K562 (cell line): ENCODE measurements at regions not wholly inside any gene's neighbourhood (a gene's known extent, or its start where the extent isn't known, plus 50 kb on each side); places are given as distances from the start of the nearest gene placed in this dataset.

Experiments used
- ATAC-seq: fragments of 200-7000 bp; cut with Tn5 transposase; 3 replicates; pipeline ENCODE4 v1.9.1; 2020; ENCODE audit warnings: moderate library complexity
- BruUV-seq: library from RNA; stranded (reverse); fragments of 400-500 nt; replicated peaks from 2 replicates; lab custom pipeline; 2021; lab: Mats Ljungman, UMichigan
- CTCF ChIA-PET: fragments of 300-600 bp; formaldehyde crosslinking; extraction: SDS; loops from one replicate; lab custom pipeline; 2021; ENCODE audit warnings: low intra/inter-chr PET ratio; lab: Yijun Ruan, JAX
- POLR2A ChIA-PET: fragments of 300-600, 350-650 bp; sonication (Branson Sonifier 250); formaldehyde crosslinking; extraction: SDS; loops from one replicate; lab custom pipeline; 2021; ENCODE audit warnings: antibody characterized with exemption, inconsistent platforms; lab: Yijun Ruan, JAX
- DNase-seq, 4 experiments: peaks; one replicate each; pipeline versions ENCODE4 v3.0.0 to v3.0.0-alpha.2; 2011 to 2018; ENCODE audit warnings: low spot score in 3 of 4, mixed read lengths in 3 of 4; ENCODE audit errors: extremely low read depth in 1 of 4
- FAIRE-seq: peaks from 2 replicates; lab custom pipeline; 2011; peaks lifted over from hg19 to GRCh38; lab: Jason Lieb, UNC
- H2AFZ ChIP-seq: 2 replicates; pipeline ENCODE4 v1.6.0; 2011; ENCODE audit warnings: low read depth, low read length, control low read depth, inconsistent platforms
- H3K27ac ChIP-seq: fragments of 200-600 bp; 3 replicates; pipeline ENCODE4 v1.8.0; 2011; ENCODE audit warnings: low read depth, mild to moderate bottlenecking, control low read depth, inconsistent platforms, low read length, moderate library complexity, mixed read lengths; ENCODE audit errors: extremely low read depth
- H3K27me3 ChIP-seq, 2 experiments: fragments of 300-600 bp in 1 of 2; 2 replicates in 1 of 2; 3 replicates in 1 of 2; pipeline versions ENCODE4 v1.6.0 to v1.8.0; 2011; ENCODE audit warnings: inconsistent platforms in 2 of 2, low read length in 2 of 2, mild to moderate bottlenecking in 1 of 2, mixed read lengths in 1 of 2, moderate library complexity in 1 of 2; ENCODE audit not compliant: control insufficient read depth in 2 of 2, insufficient read depth in 2 of 2
- H3K36me3 ChIP-seq: fragments of 300-600 bp; 3 replicates; pipeline ENCODE4 v1.8.0; 2011; ENCODE audit warnings: mild to moderate bottlenecking, low read length, inconsistent platforms; ENCODE audit not compliant: control insufficient read depth, insufficient read depth
- H3K4me1 ChIP-seq, 2 experiments: fragments of 200-600 bp in 1 of 2; replicated peaks in 1 of 2; 2 replicates in 1 of 2; 3 replicates in 1 of 2; pipeline versions ENCODE4 v1.5.1 to v1.8.0; 2011; ENCODE audit warnings: inconsistent platforms in 2 of 2, low read length in 2 of 2, mild to moderate bottlenecking in 1 of 2, mixed read lengths in 1 of 2, moderate library complexity in 1 of 2; ENCODE audit not compliant: control insufficient read depth in 2 of 2, insufficient read depth in 2 of 2
- H3K4me2 ChIP-seq: 2 replicates; pipeline ENCODE4 v1.6.1; 2011; ENCODE audit warnings: low read length, control low read depth, inconsistent platforms, mixed read lengths; ENCODE audit not compliant: insufficient read depth
- H3K4me3 ChIP-seq: fragments of 200-600 bp; sonication (generic), shearing (Covaris generic); 2 replicates; pipeline ENCODE4 v1.5.1; 2016; ENCODE audit warnings: control low read depth, inconsistent platforms
- H3K79me2 ChIP-seq: fragments of 200-600 bp; 3 replicates; pipeline ENCODE4 v1.8.0; 2011; ENCODE audit warnings: low read length, inconsistent platforms; ENCODE audit not compliant: control insufficient read depth, insufficient read depth
- H3K9ac ChIP-seq, 2 experiments: 2 replicates each; pipeline versions ENCODE4 v1.6.0 to v1.6.1; 2011; ENCODE audit warnings: low read depth in 2 of 2, low read length in 2 of 2, control low read depth in 1 of 2, inconsistent platforms in 1 of 2, mild to moderate bottlenecking in 1 of 2, mixed read lengths in 1 of 2; ENCODE audit not compliant: insufficient read depth in 1 of 2
- H3K9me1 ChIP-seq: one replicate; pipeline ENCODE4 v1.6.0; 2011; ENCODE audit warnings: inconsistent platforms, mild to moderate bottlenecking, low read length, moderate library complexity; ENCODE audit not compliant: control insufficient read depth, insufficient read depth
- H3K9me3 ChIP-seq: replicated peaks from 2 replicates; pipeline ENCODE4 v1.5.1; 2011; ENCODE audit warnings: low read depth, low read length, inconsistent platforms; ENCODE audit not compliant: control insufficient read depth, insufficient read depth
- H4K20me1 ChIP-seq: replicated peaks from 2 replicates; pipeline ENCODE4 v1.6.1; 2011; ENCODE audit warnings: low read length, inconsistent platforms, mixed read lengths; ENCODE audit not compliant: control insufficient read depth, insufficient read depth
- CBFA2T3 ChIP-seq: fragments of 450-650 bp; IDR thresholded peaks from 2 replicates; pipeline ENCODE4 v1.6.1; 2017
- SMAD4 ChIP-seq: fragments of 250-450 bp; sonication (Bioruptor Pico); conservative IDR thresholded peaks from 2 replicates; pipeline ENCODE4 v1.8.0; 2021; ENCODE audit warnings: inconsistent platforms, mild to moderate bottlenecking, moderate library complexity
- TAL1 ChIP-seq: fragments of 450-650 bp; IDR thresholded peaks from 2 replicates; pipeline ENCODE4 v1.6.1; 2016; ENCODE audit warnings: mild to moderate bottlenecking
- TCF3 ChIP-seq: sonication (generic); formaldehyde crosslinking; IDR thresholded peaks from 2 replicates; pipeline ENCODE4 v1.4.0; 2020; ENCODE audit warnings: mild to moderate bottlenecking, missing genetic modification reagents
- ZNF124 ChIP-seq: sonication (generic); formaldehyde crosslinking; IDR thresholded peaks from 2 replicates; pipeline ENCODE4 v1.8.1; 2022; ENCODE audit warnings: missing genetic modification reagents
- WGBS: fragments of 100-300 bp; shearing (Covaris generic); methylation state at CpG from one replicate; pipeline ENCODE4 v1.1.6; 2016; ENCODE audit warnings: low coverage, mixed read lengths; ENCODE audit not compliant: insufficient coverage; ENCODE audit errors: missing lambda C conversion rate; 5-methylcytosine and 5-hydroxymethylcytosine counted together
- in situ Hi-C: fragments of 300-500 bp; cut with MboI; formaldehyde crosslinking; loops from 4 replicates; pipeline ENCODE4 v1.15.0; 2018; ENCODE audit warnings: inconsistent platforms, mixed read lengths
- intact Hi-C: fragments of 100-400 bp; cut with micrococcal nuclease; formaldehyde crosslinking; loops from 2 replicates; pipeline ENCODE4 v1.14.2; 2022
- TF ChIP-seq, protein P1 (sequence below): sonication (generic); IDR thresholded peaks from 2 replicates; pipeline ENCODE4 v1.6.1; 2016

DNA sequence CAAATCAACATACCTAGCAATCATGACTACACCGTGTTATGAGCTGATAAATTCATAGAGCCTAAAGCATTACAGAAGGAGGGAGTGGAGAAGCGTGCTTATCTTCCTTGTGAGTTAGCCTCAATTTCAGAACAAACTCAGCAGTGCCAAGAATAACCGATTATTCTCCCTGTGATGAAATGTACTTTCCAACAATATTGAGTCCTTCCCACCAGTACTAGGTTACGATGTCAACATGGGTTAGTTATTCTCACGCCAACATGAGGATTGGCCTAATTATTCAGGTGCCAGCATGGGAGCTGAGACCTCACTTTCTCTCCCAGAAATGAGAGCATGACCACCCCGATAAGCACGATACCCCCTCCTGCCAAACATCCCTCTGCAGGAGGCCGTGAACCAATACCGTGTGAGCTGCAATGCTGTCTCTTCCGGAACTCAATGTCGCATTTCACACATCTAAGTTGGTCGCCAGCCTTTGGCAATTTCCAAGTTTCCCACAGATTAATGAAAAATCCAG lies 193.7 kb downstream of the ENC1 start:
- Histone ChIP-seq H2AFZ (no peak overlapping the region), H3K4me2 (peak overlapping the region; percentile 27; the same call in 1 of the 2 replicates), H3K9me3 (no peaks in the 10 kb centered on the region), H3K9ac (no peak overlapping the region), H3K4me1 (peaks cover 0 to 2% of the 10 kb centered on the region in 2 experiments; a peak in 1 of 5 replicates), H3K9me1 (no peaks in the 10 kb centered on the region), H3K4me3 (no peak overlapping the region), H3K79me2 (no peaks in the 10 kb centered on the region), H4K20me1 (no peaks in the 10 kb centered on the region), H3K36me3 (no peaks in the 10 kb centered on the region), H3K27ac (no peak overlapping the region), H3K27me3 (peaks cover 0 to 1% of the 10 kb centered on the region in 2 experiments; a peak in 2 of 5 replicates)
- ATAC-seq (no peak), FAIRE-seq (no peak), DNase-seq (peak in 1 of 4 experiments; percentile 11)
- intact Hi-C loops (no loop called here), in situ Hi-C loops (no loop called here)
- ChIA-PET CTCF (no interaction called here), POLR2A (interaction anchor here (1.0 kb wide), 1 partner anchor 8 kb away, joined by 3 read pairs; no protein-coding TSS in a partner anchor)
- TF ChIP-seq SMAD4 (CRISPR knock-in tag) = no peak
- TF ChIP-seq, protein P1, sequence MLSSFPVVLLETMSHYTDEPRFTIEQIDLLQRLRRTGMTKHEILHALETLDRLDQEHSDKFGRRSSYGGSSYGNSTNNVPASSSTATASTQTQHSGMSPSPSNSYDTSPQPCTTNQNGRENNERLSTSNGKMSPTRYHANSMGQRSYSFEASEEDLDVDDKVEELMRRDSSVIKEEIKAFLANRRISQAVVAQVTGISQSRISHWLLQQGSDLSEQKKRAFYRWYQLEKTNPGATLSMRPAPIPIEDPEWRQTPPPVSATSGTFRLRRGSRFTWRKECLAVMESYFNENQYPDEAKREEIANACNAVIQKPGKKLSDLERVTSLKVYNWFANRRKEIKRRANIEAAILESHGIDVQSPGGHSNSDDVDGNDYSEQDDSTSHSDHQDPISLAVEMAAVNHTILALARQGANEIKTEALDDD = peak; percentile 27; the same call in 1 of the 2 replicates
- peak; percentile 11; the same call in 1 of the 2 replicates for TF ChIP-seq TAL1
- peak; percentile 50; the same call in 1 of the 2 replicates for TF ChIP-seq CBFA2T3
- no peak for TF ChIP-seq ZNF124
- TF ChIP-seq TCF3 = peak; percentile 51
- WGBS = 4% methylated on average over 12 of the region's 12 CpGs
- no TSS peak for BruUV-seq
